DND-41 (cell line): ENCODE measurements at regions not wholly inside any gene's neighbourhood (a gene's known extent, or its start where the extent isn't known, plus 50 kb on each side); places are given as distances from the start of the nearest gene placed in this dataset.

Experiments used
- ATAC-seq: fragments of 200-7000 bp; cut with Tn5 transposase; 3 replicates; pipeline ENCODE4 v1.9.1; 2021; ENCODE audit warnings: low read depth; ENCODE audit not compliant: insufficient read depth
- DNase-seq: peaks from one replicate; pipeline ENCODE4 v3.0.0-alpha.2; 2020
- H2AFZ ChIP-seq: 2 replicates; pipeline ENCODE4 v1.6.0; 2012; ENCODE audit warnings: low read depth, low read length
- H3K27ac ChIP-seq: 2 replicates; pipeline ENCODE4 v1.5.1; 2012; ENCODE audit warnings: low read length, inconsistent platforms
- H3K27me3 ChIP-seq: fragments of 200-600 bp; sonication (generic); 2 replicates; pipeline ENCODE4 v1.6.0; 2012; ENCODE audit warnings: low read length, mild to moderate bottlenecking, inconsistent platforms; ENCODE audit not compliant: insufficient read depth, poor library complexity
- H3K36me3 ChIP-seq: 2 replicates; pipeline ENCODE4 v1.5.1; 2012; ENCODE audit warnings: low read length, inconsistent platforms; ENCODE audit not compliant: insufficient read depth
- H3K4me1 ChIP-seq: 2 replicates; pipeline ENCODE4 v1.5.1; 2012; ENCODE audit warnings: mild to moderate bottlenecking, low read length; ENCODE audit not compliant: insufficient read depth
- H3K4me2 ChIP-seq: 2 replicates; pipeline ENCODE4 v1.6.0; 2012; ENCODE audit warnings: mild to moderate bottlenecking, moderate library complexity, low read length, inconsistent platforms; ENCODE audit not compliant: insufficient read depth
- H3K4me3 ChIP-seq, 2 experiments: fragments of 200-600 bp in 1 of 2; shearing (Covaris generic) in 1 of 2; 2 replicates each; pipeline ENCODE4 v1.5.1; 2012 to 2016; ENCODE audit warnings: inconsistent platforms in 2 of 2, low read length in 2 of 2, mild to moderate bottlenecking in 2 of 2, low read depth in 1 of 2, moderate library complexity in 1 of 2
- H3K79me2 ChIP-seq: 2 replicates; pipeline ENCODE4 v1.6.0; 2012; ENCODE audit warnings: low read length, inconsistent platforms; ENCODE audit not compliant: insufficient read depth
- H3K9ac ChIP-seq: 2 replicates; pipeline ENCODE4 v1.6.0; 2012; ENCODE audit warnings: low read depth, mild to moderate bottlenecking, inconsistent platforms, low read length, moderate library complexity
- H3K9me3 ChIP-seq: 2 replicates; pipeline ENCODE4 v1.5.1; 2012; ENCODE audit warnings: low read length, moderate library complexity, mild to moderate bottlenecking, inconsistent platforms; ENCODE audit not compliant: insufficient read depth, severe bottlenecking
- H4K20me1 ChIP-seq: 2 replicates; pipeline ENCODE4 v1.6.0; 2012; ENCODE audit warnings: low read length; ENCODE audit not compliant: insufficient read depth
- CTCF ChIP-seq: IDR thresholded peaks from 2 replicates; pipeline ENCODE4 v1.5.1; 2012; ENCODE audit warnings: borderline replicate concordance, low read length, moderate library complexity, mild to moderate bottlenecking; ENCODE audit not compliant: poor library complexity, severe bottlenecking; ENCODE audit errors: extremely low read depth
- EZH2 ChIP-seq: IDR thresholded peaks from 3 replicates; pipeline ENCODE4 v1.6.1; 2012; ENCODE audit warnings: borderline replicate concordance, low read depth, mild to moderate bottlenecking, moderate library complexity, low read length, inconsistent platforms; ENCODE audit not compliant: severe bottlenecking

GRCh38 chr6:119630561-119631192 is 281.1 kb upstream of the MAN1A1 start:
- no peaks in the 10 kb centered on the region for H3K27me3 ChIP-seq
- H2AFZ ChIP-seq = no peak overlapping the region
- no peak for TF ChIP-seq CTCF
- TF ChIP-seq EZH2 = no peak
- H3K4me1 ChIP-seq = peaks cover 4% of the 10 kb centered on the region; the same call in 1 of the 2 replicates
- no peaks in the 10 kb centered on the region for H4K20me1 ChIP-seq
- H3K79me2 ChIP-seq = no peaks in the 10 kb centered on the region
- ATAC-seq = no peak
- no peak overlapping the region for H3K27ac ChIP-seq
- peaks cover 8% of the 10 kb centered on the region for H3K9me3 ChIP-seq
- H3K36me3 ChIP-seq = no peaks in the 10 kb centered on the region
- no peak overlapping the region for H3K9ac ChIP-seq
- H3K4me3 ChIP-seq = no peak overlapping the region
- H3K4me2 ChIP-seq = no peak overlapping the region
- no peak for DNase-seq

GRCh38 chr6:119628691-119629594 is 279.4 kb upstream of the MAN1A1 start:
- TF ChIP-seq EZH2 (no peak), CTCF (peak; percentile 11)
- H3K9ac ChIP-seq = no peak overlapping the region
- no peak for ATAC-seq
- H3K36me3 ChIP-seq = no peaks in the 10 kb centered on the region
- H3K79me2 ChIP-seq = no peaks in the 10 kb centered on the region
- no peak overlapping the region for H3K4me2 ChIP-seq
- H3K4me1 ChIP-seq = peaks cover 4% of the 10 kb centered on the region; the same call in 1 of the 2 replicates
- no peak overlapping the region for H2AFZ ChIP-seq
- H3K4me3 ChIP-seq = no peak overlapping the region
- H3K27me3 ChIP-seq = no peaks in the 10 kb centered on the region
- H3K27ac ChIP-seq = no peak overlapping the region
- no peaks in the 10 kb centered on the region for H3K9me3 ChIP-seq
- H4K20me1 ChIP-seq = no peaks in the 10 kb centered on the region
- no peak for DNase-seq

- DNase-seq (no peak), ATAC-seq (no peak)
- no peaks in the 10 kb centered on the region for H3K36me3 ChIP-seq
- TF ChIP-seq EZH2 = no peak
- no peak for TF ChIP-seq CTCF
- no peak overlapping the region for H2AFZ ChIP-seq
- peaks cover 4% of the 10 kb centered on the region; the same call in 1 of the 2 replicates for H3K4me1 ChIP-seq
- H3K4me3 ChIP-seq = no peak overlapping the region
- H3K27ac ChIP-seq = no peak overlapping the region
- H3K79me2 ChIP-seq = no peaks in the 10 kb centered on the region
- H3K27me3 ChIP-seq = no peaks in the 10 kb centered on the region
- H4K20me1 ChIP-seq = no peaks in the 10 kb centered on the region
- no peaks in the 10 kb centered on the region for H3K9me3 ChIP-seq
- no peak overlapping the region for H3K4me2 ChIP-seq
- no peak overlapping the region for H3K9ac ChIP-seq
These were observed 278.5 kb upstream of the MAN1A1 start for GRCh38 chr6:119627908-119628669.
